Right cardiac atrium (tissue), 5 donors: ENCODE measurements at regions not wholly inside any gene's neighbourhood (a gene's known extent, or its start where the extent isn't known, plus 50 kb on each side); places are given as distances from the start of the nearest gene placed in this dataset.

ENCODE experiments used
- ATAC-seq, 2 donors: fragments of 200-7000 bp; cut with Tn5 transposase; one replicate each; pipeline versions ENCODE4 v1.8.0 to v1.9.1; 2020; ENCODE audit warnings: moderate library complexity in 2 of 2, mild to moderate bottlenecking in 1 of 2
- DNase-seq, 3 donors: peaks; one replicate each; pipeline ENCODE4 v3.0.0-alpha.2; 2020
- H3K27ac ChIP-seq: one replicate; pipeline ENCODE4 v1.5.1; 2013; ENCODE audit warnings: mild to moderate bottlenecking, low read length, control low read depth, moderate library complexity
- H3K27me3 ChIP-seq: one replicate; pipeline ENCODE4 v1.6.1; 2013; ENCODE audit not compliant: control insufficient read depth, insufficient read depth
- H3K4me1 ChIP-seq: one replicate; pipeline ENCODE4 v1.6.1; 2013; ENCODE audit warnings: low read length; ENCODE audit not compliant: control insufficient read depth, insufficient read depth
- H3K4me3 ChIP-seq: one replicate; pipeline ENCODE4 v1.5.1; 2013; ENCODE audit warnings: low read length, control low read depth
- H3K9me3 ChIP-seq: one replicate; pipeline ENCODE4 v1.6.1; 2013; ENCODE audit warnings: low read length; ENCODE audit not compliant: control insufficient read depth
- WGBS: extraction: QIAGEN DNeasy Blood & Tissue Kit; methylation state at CpG from one replicate; pipeline ENCODE4 v1.1.7; 2013; 5-methylcytosine and 5-hydroxymethylcytosine counted together
- intact Hi-C, 4 donors: fragments of 100-400 bp; cut with DNase I; formaldehyde crosslinking; loops; one replicate each; pipeline versions ENCODE4 v1.11.0 to v1.14.0; 2022 to 2023
- donor health status: healthy with polysubstance abuse.
- donor health status: DM: no; HTN: yes; CAD: no.
- donor health status: DM: no; HTN: no; CAD: no.
- donor health status: DM: no; HTN: yes; CAD: no; lungs with severe emphysema.
- donor health status: DM: yes; HTN: yes; CAD: no.

GRCh38 chrX:99413317-99413716, 996.8 kb downstream of the PCDH19 start:
- no peaks in the 10 kb centered on the region for H3K9me3 ChIP-seq
- intact Hi-C loops = no loop called here
- no peak for ATAC-seq
- H3K4me1 ChIP-seq = no peaks in the 10 kb centered on the region
- 86% methylated on average over 3 of the region's 3 CpGs for WGBS
- H3K27ac ChIP-seq = no peak overlapping the region
- H3K27me3 ChIP-seq = no peaks in the 10 kb centered on the region
- DNase-seq = no peak
- no peak overlapping the region for H3K4me3 ChIP-seq

GRCh38 chrX:99398545-99398944, 1011.5 kb downstream of the PCDH19 start:
- WGBS = 71% methylated on average over 3 of the region's 3 CpGs
- Histone ChIP-seq H3K27ac (no peak overlapping the region), H3K4me3 (no peak overlapping the region), H3K27me3 (no peaks in the 10 kb centered on the region), H3K9me3 (no peaks in the 10 kb centered on the region), H3K4me1 (no peaks in the 10 kb centered on the region)
- DNase-seq (no peak), ATAC-seq (no peak)
- intact Hi-C loops = no loop called here

GRCh38 chrX:99397879-99398278, 1012.2 kb downstream of the PCDH19 start:
- WGBS = 91% methylated on average over 1 of the region's 1 CpG
- H3K27ac ChIP-seq = no peak overlapping the region
- ATAC-seq = no peak
- H3K27me3 ChIP-seq = no peaks in the 10 kb centered on the region
- DNase-seq = no peak
- H3K4me1 ChIP-seq = no peaks in the 10 kb centered on the region
- intact Hi-C loops = no loop called here
- no peak overlapping the region for H3K4me3 ChIP-seq
- no peaks in the 10 kb centered on the region for H3K9me3 ChIP-seq

- Histone ChIP-seq H3K27ac (no peak overlapping the region), H3K9me3 (no peaks in the 10 kb centered on the region), H3K27me3 (no peaks in the 10 kb centered on the region), H3K4me3 (no peak overlapping the region), H3K4me1 (no peaks in the 10 kb centered on the region)
- WGBS = 94% methylated on average over 2 of the region's 2 CpGs
- intact Hi-C loops = no loop called here
- ATAC-seq (no peak), DNase-seq (no peak)
Measured at GRCh38 chrX:99394456-99394855, 1015.6 kb downstream of the PCDH19 start.

GRCh38 chrX:99384594-99385374, 1025.3 kb downstream of the PCDH19 start:
- Histone ChIP-seq H3K27me3 (no peaks in the 10 kb centered on the region), H3K27ac (no peak overlapping the region), H3K4me3 (no peak overlapping the region), H3K9me3 (no peaks in the 10 kb centered on the region), H3K4me1 (no peaks in the 10 kb centered on the region)
- intact Hi-C loops = no loop called here
- no peak for DNase-seq
- ATAC-seq = no peak
- WGBS = 85% methylated on average over 5 of the region's 5 CpGs

- WGBS = 91% methylated on average over 5 of the region's 5 CpGs
- Histone ChIP-seq H3K9me3 (no peaks in the 10 kb centered on the region), H3K27ac (no peak overlapping the region), H3K4me3 (no peak overlapping the region), H3K4me1 (no peaks in the 10 kb centered on the region), H3K27me3 (no peaks in the 10 kb centered on the region)
- no peak for ATAC-seq
- intact Hi-C loops = no loop called here
- DNase-seq = no peak
Measured at GRCh38 chrX:99383786-99384185, 1026.3 kb downstream of the PCDH19 start.

GRCh38 chrX:99371976-99372595, 1038.0 kb downstream of the PCDH19 start:
- DNase-seq = peak in 1 of 3 donors; percentile 51
- no peak for ATAC-seq
- H3K27ac ChIP-seq = no peak overlapping the region
- WGBS = 96% methylated on average over 53 of the region's 53 CpGs
- no peak overlapping the region for H3K4me3 ChIP-seq
- H3K27me3 ChIP-seq = no peaks in the 10 kb centered on the region
- no peaks in the 10 kb centered on the region for H3K4me1 ChIP-seq
- intact Hi-C loops = no loop called here
- no peaks in the 10 kb centered on the region for H3K9me3 ChIP-seq

GRCh38 chrX:99353412-99353811, 1056.7 kb downstream of the PCDH19 start:
- intact Hi-C loops = no loop called here
- no peak for DNase-seq
- Histone ChIP-seq H3K27ac (no peak overlapping the region), H3K27me3 (no peaks in the 10 kb centered on the region), H3K4me3 (no peak overlapping the region), H3K9me3 (no peaks in the 10 kb centered on the region), H3K4me1 (no peaks in the 10 kb centered on the region)
- no peak for ATAC-seq
- 63% methylated on average over 1 of the region's 1 CpG for WGBS

GRCh38 chrX:99348256-99348655, 1061.8 kb downstream of the PCDH19 start:
- ATAC-seq (no peak), DNase-seq (no peak)
- no peak overlapping the region for H3K27ac ChIP-seq
- WGBS = 73% methylated on average over 4 of the region's 4 CpGs
- intact Hi-C loops = no loop called here
- H3K27me3 ChIP-seq = no peaks in the 10 kb centered on the region
- H3K4me1 ChIP-seq = no peaks in the 10 kb centered on the region
- no peak overlapping the region for H3K4me3 ChIP-seq
- no peaks in the 10 kb centered on the region for H3K9me3 ChIP-seq

- no peaks in the 10 kb centered on the region for H3K4me1 ChIP-seq
- H3K9me3 ChIP-seq = no peaks in the 10 kb centered on the region
- no peaks in the 10 kb centered on the region for H3K27me3 ChIP-seq
- ATAC-seq (no peak), DNase-seq (no peak)
- no peak overlapping the region for H3K27ac ChIP-seq
- intact Hi-C loops = no loop called here
- H3K4me3 ChIP-seq = no peak overlapping the region
Measured at GRCh38 chrX:99308302-99308701, 1101.8 kb downstream of the PCDH19 start.

- Histone ChIP-seq H3K27me3 (no peaks in the 10 kb centered on the region), H3K9me3 (no peaks in the 10 kb centered on the region), H3K27ac (no peak overlapping the region), H3K4me3 (no peak overlapping the region), H3K4me1 (no peaks in the 10 kb centered on the region)
- 58% methylated on average over 3 of the region's 3 CpGs for WGBS
- no peak for DNase-seq
- ATAC-seq = no peak
- intact Hi-C loops = no loop called here
Measured at GRCh38 chrX:99305573-99305972, 1104.5 kb downstream of the PCDH19 start.
